H1 (cell line): ENCODE measurements at regions not wholly inside any gene's neighbourhood (a gene's known extent, or its start where the extent isn't known, plus 50 kb on each side); places are given as distances from the start of the nearest gene placed in this dataset.

Experiments used
- CTCF ChIA-PET: fragments of 300-600 bp; sonication (Branson Sonifier 250); formaldehyde crosslinking; loops from one replicate; lab custom pipeline; 2021; ENCODE audit not compliant: partially characterized antibody; lab: Charles Lee
- POLR2A ChIA-PET: fragments of 300-600 bp; sonication (Branson Sonifier 250); formaldehyde crosslinking; loops from one replicate; lab custom pipeline; 2021; ENCODE audit warnings: inconsistent platforms; ENCODE audit not compliant: partially characterized antibody; lab: Charles Lee
- DNase-seq, 2 experiments: peaks; one replicate each; pipeline versions ENCODE4 v3.0.0 to v3.0.0-alpha.2; 2010 to 2022; ENCODE audit warnings: low spot score in 2 of 2, low read depth in 1 of 2, mixed read lengths in 1 of 2
- FAIRE-seq: peaks from 2 replicates; lab custom pipeline; 2011; peaks lifted over from hg19 to GRCh38; lab: Jason Lieb, UNC
- H2AFZ ChIP-seq: 2 replicates; pipeline ENCODE4 v1.8.1; 2012; ENCODE audit warnings: low read length, inconsistent platforms
- H2AK5ac ChIP-seq: 2 replicates; pipeline ENCODE4 v1.6.1; 2013; ENCODE audit warnings: low read depth, low read length
- H2BK120ac ChIP-seq: replicated peaks from 2 replicates; pipeline ENCODE3; 2013; ENCODE audit warnings: low read depth, low read length, inconsistent platforms
- H2BK12ac ChIP-seq: 2 replicates; pipeline ENCODE4 v1.6.1; 2013; ENCODE audit warnings: low read depth, low read length
- H2BK15ac ChIP-seq: 2 replicates; pipeline ENCODE4 v1.6.1; 2013; ENCODE audit warnings: low read length
- H2BK20ac ChIP-seq: 2 replicates; pipeline ENCODE4 v1.6.1; 2013; ENCODE audit warnings: low read length
- H2BK5ac ChIP-seq: 2 replicates; pipeline ENCODE4 v1.6.1; 2013; ENCODE audit warnings: low read depth, low read length
- H3K14ac ChIP-seq: 2 replicates; pipeline ENCODE4 v1.6.1; 2013; ENCODE audit warnings: inconsistent platforms; ENCODE audit not compliant: insufficient read length
- H3K18ac ChIP-seq: 2 replicates; pipeline ENCODE4 v1.6.1; 2013; ENCODE audit warnings: low read length; ENCODE audit errors: extremely low read depth
- H3K23ac ChIP-seq: 2 replicates; pipeline ENCODE4 v1.6.1; 2013; ENCODE audit warnings: inconsistent platforms; ENCODE audit not compliant: insufficient read length
- H3K23me2 ChIP-seq: 2 replicates; pipeline ENCODE4 v1.6.1; 2013; ENCODE audit warnings: low read depth, low read length
- H3K27ac ChIP-seq: 2 replicates; pipeline ENCODE4 v1.6.1; 2011; ENCODE audit warnings: low read depth, low read length, inconsistent platforms
- H3K27me3 ChIP-seq, 4 experiments: replicated peaks in 1 of 4; 1 replicate in 1 of 4; 2 replicates in 3 of 4; pipeline versions ENCODE4 v1.6.1 to v1.8.1; 2011 to 2013; ENCODE audit warnings: low read length in 3 of 4, mild to moderate bottlenecking in 3 of 4, inconsistent platforms in 2 of 4, mixed read lengths in 2 of 4, moderate library complexity in 1 of 4; ENCODE audit not compliant: control insufficient read depth in 3 of 4, insufficient read depth in 3 of 4; ENCODE audit errors: extremely low read depth in 1 of 4
- H3K36me3 ChIP-seq, 4 experiments: 2 replicates each; pipeline versions ENCODE4 v1.6.1 to v1.8.1; 2011 to 2013; ENCODE audit warnings: mild to moderate bottlenecking in 4 of 4, low read length in 3 of 4, moderate library complexity in 2 of 4, control low read depth in 1 of 4, inconsistent platforms in 1 of 4; ENCODE audit not compliant: insufficient read depth in 4 of 4, control insufficient read depth in 2 of 4
- H3K4ac ChIP-seq: replicated peaks from 2 replicates; pipeline ENCODE3; 2013; ENCODE audit warnings: low read length, low read depth, mixed read lengths, inconsistent platforms; ENCODE audit not compliant: insufficient read length
- H3K4me1 ChIP-seq, 4 experiments: replicated peaks in 1 of 4; 1 replicate in 1 of 4; 2 replicates in 3 of 4; pipeline versions ENCODE4 v1.6.1 to v1.8.1; 2011 to 2013; ENCODE audit warnings: low read length in 3 of 4, inconsistent platforms in 2 of 4, mixed read lengths in 1 of 4; ENCODE audit not compliant: insufficient read depth in 4 of 4, control insufficient read depth in 3 of 4
- H3K4me2 ChIP-seq, 2 experiments: 2 replicates each; pipeline versions ENCODE4 v1.6.1 to v1.8.1; 2011 to 2013; ENCODE audit warnings: low read depth in 2 of 2, low read length in 2 of 2, control low read depth in 1 of 2, inconsistent platforms in 1 of 2, mild to moderate bottlenecking in 1 of 2; ENCODE audit not compliant: insufficient read depth in 1 of 2
- H3K4me3 ChIP-seq, 4 experiments: fragments of 200-600, 300-600 bp in 1 of 4; sonication (generic), shearing (Covaris generic), sonication (Bioruptor Twin) in 1 of 4; 2 replicates each; pipeline versions ENCODE4 v1.5.1 to v1.8.1; 2011 to 2016; ENCODE audit warnings: low read length in 4 of 4, low read depth in 3 of 4, control low read depth in 2 of 4, inconsistent platforms in 2 of 4, mild to moderate bottlenecking in 2 of 4, mixed read lengths in 1 of 4, moderate library complexity in 1 of 4; ENCODE audit not compliant: insufficient read depth in 2 of 4; ENCODE audit errors: extremely low read depth in 1 of 4
- H3K56ac ChIP-seq: replicated peaks from 2 replicates; pipeline ENCODE3; 2013; ENCODE audit warnings: low read depth, mild to moderate bottlenecking, mixed read lengths, low read length, inconsistent platforms; ENCODE audit not compliant: insufficient read length
- H3K79me1 ChIP-seq: 2 replicates; pipeline ENCODE4 v1.6.1; 2013; ENCODE audit warnings: low read depth, low read length, control low read depth
- H3K79me2 ChIP-seq, 2 experiments: 2 replicates each; pipeline versions ENCODE4 v1.6.1 to v1.8.1; 2012 to 2013; ENCODE audit warnings: low read length in 2 of 2, mild to moderate bottlenecking in 2 of 2, inconsistent platforms in 1 of 2; ENCODE audit not compliant: insufficient read depth in 2 of 2, control insufficient read depth in 1 of 2
- H3K9ac ChIP-seq, 4 experiments: replicated peaks in 1 of 4; 1 replicate in 1 of 4; 2 replicates in 3 of 4; pipeline versions ENCODE4 v1.6.1 to v1.8.1; 2011 to 2013; ENCODE audit warnings: low read depth in 3 of 4, low read length in 3 of 4, control low read depth in 2 of 4, mild to moderate bottlenecking in 2 of 4, moderate library complexity in 2 of 4, inconsistent platforms in 1 of 4; ENCODE audit errors: extremely low read depth in 1 of 4
- H3K9me3 ChIP-seq, 2 experiments: 2 replicates each; pipeline versions ENCODE4 v1.6.1 to v1.8.1; 2012 to 2013; ENCODE audit warnings: mild to moderate bottlenecking in 2 of 2, moderate library complexity in 2 of 2, control low read depth in 1 of 2, inconsistent platforms in 1 of 2, low read depth in 1 of 2, low read length in 1 of 2, mixed read lengths in 1 of 2; ENCODE audit not compliant: insufficient read depth in 2 of 2
- H4K20me1 ChIP-seq, 2 experiments: replicated peaks in 1 of 2; 2 replicates each; pipeline versions ENCODE3 to v1.8.1; 2011 to 2013; ENCODE audit warnings: inconsistent platforms in 2 of 2, low read length in 2 of 2, mild to moderate bottlenecking in 1 of 2; ENCODE audit not compliant: insufficient read depth in 2 of 2, control insufficient read depth in 1 of 2
- H4K5ac ChIP-seq: 2 replicates; pipeline ENCODE4 v1.6.1; 2013; ENCODE audit warnings: low read length, low read depth, mixed read lengths, inconsistent platforms; ENCODE audit not compliant: insufficient read length
- H4K8ac ChIP-seq: 2 replicates; pipeline ENCODE4 v1.8.0; 2013; ENCODE audit warnings: mild to moderate bottlenecking, moderate library complexity, low read length, inconsistent platforms; ENCODE audit not compliant: insufficient read depth; ENCODE audit errors: extremely low read depth
- H4K91ac ChIP-seq: replicated peaks from 2 replicates; pipeline ENCODE3; 2013; ENCODE audit warnings: low read length, mixed read lengths, inconsistent platforms; ENCODE audit not compliant: insufficient read length
- BACH1 ChIP-seq: IDR thresholded peaks from 2 replicates; pipeline ENCODE4 v1.6.1; 2012; ENCODE audit warnings: low read length, improper control_type of control experiment
- CEBPB ChIP-seq: IDR thresholded peaks from 2 replicates; pipeline ENCODE4 v1.6.1; 2012; ENCODE audit warnings: low read depth, low read length
- CHD1 ChIP-seq: IDR thresholded peaks from 2 replicates; pipeline ENCODE4 v1.6.1; 2012; ENCODE audit warnings: low read depth, low read length, improper control_type of control experiment
- EZH2 ChIP-seq: fragments of 200-600 bp; sonication (generic); IDR thresholded peaks from 2 replicates; pipeline ENCODE4 v1.7.1; 2012; ENCODE audit warnings: low read depth, mild to moderate bottlenecking, moderate library complexity, low read length, inconsistent platforms; ENCODE audit not compliant: severe bottlenecking
- TBP ChIP-seq: IDR thresholded peaks from 2 replicates; pipeline ENCODE4 v1.6.1; 2011; ENCODE audit warnings: low read depth, low read length, improper control_type of control experiment
- WGBS, 2 experiments: shearing (Covaris generic) in 1 of 2; methylation state at CpG; one replicate each; pipeline versions ENCODE4 v1.1.6 to v1.1.7; 2013 to 2015; ENCODE audit warnings: low lambda C conversion rate in 2 of 2, mixed read lengths in 2 of 2, inconsistent platforms in 1 of 2, low coverage in 1 of 2, missing lambda C conversion rate in 1 of 2; ENCODE audit not compliant: insufficient replicate concordance in 2 of 2, insufficient coverage in 1 of 2, insufficient read length in 1 of 2; ENCODE audit errors: extremely low coverage in 1 of 2, missing lambda C conversion rate in 1 of 2; 5-methylcytosine and 5-hydroxymethylcytosine counted together
- TF ChIP-seq, protein P1 (sequence below): IDR thresholded peaks from 2 replicates; pipeline ENCODE4 v1.6.1; 2011; ENCODE audit warnings: low read length, improper control_type of control experiment

DNA sequence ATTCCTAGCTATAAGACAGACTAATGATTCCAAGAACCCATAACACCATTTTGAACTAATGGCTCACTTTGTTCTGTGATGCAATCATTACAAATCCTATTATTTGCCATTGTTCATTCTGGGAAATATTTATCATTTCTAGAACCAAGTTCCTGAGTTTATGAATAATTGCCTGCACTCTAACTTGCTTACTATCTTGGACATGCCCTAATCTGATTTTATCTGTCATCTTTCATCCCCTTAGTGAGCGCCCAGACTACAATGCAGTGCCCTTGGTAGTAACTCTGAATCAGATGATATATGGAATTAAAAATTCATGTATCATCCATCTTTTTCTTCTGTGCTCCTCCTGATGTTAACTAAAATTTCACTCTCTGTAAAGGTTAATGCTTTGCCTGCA, 703.1 kb upstream of the MDGA2 start:
- no peak overlapping the region for H3K18ac ChIP-seq
- ChIA-PET CTCF (interaction anchor here (0.6 kb wide), 1 partner anchor 312 kb away, joined by 3 read pairs; no protein-coding TSS in a partner anchor), POLR2A (no interaction called here)
- H4K91ac ChIP-seq = no peak overlapping the region
- H3K36me3 ChIP-seq = no peaks in the 10 kb centered on the region
- H3K9ac ChIP-seq = no peak overlapping the region
- DNase-seq (no peak), FAIRE-seq (no peak)
- H3K9me3 ChIP-seq = no peaks in the 10 kb centered on the region
- peaks cover 0 to 4% (median 0%) of the 10 kb centered on the region in 4 experiments; a peak in 3 of 7 replicates for H3K4me1 ChIP-seq
- H2AFZ ChIP-seq = no peak overlapping the region
- no peaks in the 10 kb centered on the region for H3K27me3 ChIP-seq
- no peak overlapping the region for H3K27ac ChIP-seq
- H2AK5ac ChIP-seq = no peak overlapping the region
- H2BK5ac ChIP-seq = no peak overlapping the region
- H3K4me3 ChIP-seq = no peak overlapping the region
- H4K5ac ChIP-seq = no peak overlapping the region
- no peak overlapping the region for H3K4ac ChIP-seq
- no peak overlapping the region for H3K14ac ChIP-seq
- H4K20me1 ChIP-seq = no peaks in the 10 kb centered on the region
- H3K79me2 ChIP-seq = no peaks in the 10 kb centered on the region
- no peak overlapping the region for H2BK15ac ChIP-seq
- H4K8ac ChIP-seq = no peak overlapping the region
- no peak overlapping the region for H3K23ac ChIP-seq
- H3K79me1 ChIP-seq = no peaks in the 10 kb centered on the region
- 89% methylated on average over 1 of the region's 1 CpG; no CpG with 5 or more reads in 1 of the 2 experiments for WGBS, 2 experiments
- H3K4me2 ChIP-seq = no peak overlapping the region
- no peak overlapping the region for H2BK120ac ChIP-seq
- no peak overlapping the region for H3K56ac ChIP-seq
- no peak overlapping the region for H2BK12ac ChIP-seq
- H2BK20ac ChIP-seq = no peak overlapping the region
- H3K23me2 ChIP-seq = no peaks in the 10 kb centered on the region
- TF ChIP-seq EZH2 = no peak
- no peak for TF ChIP-seq CEBPB
- no peak for TF ChIP-seq BACH1
- TF ChIP-seq, protein P1, sequence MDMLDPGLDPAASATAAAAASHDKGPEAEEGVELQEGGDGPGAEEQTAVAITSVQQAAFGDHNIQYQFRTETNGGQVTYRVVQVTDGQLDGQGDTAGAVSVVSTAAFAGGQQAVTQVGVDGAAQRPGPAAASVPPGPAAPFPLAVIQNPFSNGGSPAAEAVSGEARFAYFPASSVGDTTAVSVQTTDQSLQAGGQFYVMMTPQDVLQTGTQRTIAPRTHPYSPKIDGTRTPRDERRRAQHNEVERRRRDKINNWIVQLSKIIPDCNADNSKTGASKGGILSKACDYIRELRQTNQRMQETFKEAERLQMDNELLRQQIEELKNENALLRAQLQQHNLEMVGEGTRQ = no peak
- TF ChIP-seq CHD1 = no peak
- TF ChIP-seq TBP = no peak
